Adrenal gland (tissue), 5 donors: ENCODE measurements at regions not wholly inside any gene's neighbourhood (a gene's known extent, or its start where the extent isn't known, plus 50 kb on each side); places are given as distances from the start of the nearest gene placed in this dataset.

Experiments
- POLR2A ChIP-seq, 2 donors: fragments of 450-650 bp; IDR thresholded peaks; one replicate each; pipeline ENCODE4 v1.6.1; 2017; ENCODE audit warnings: antibody characterized with exemption in 2 of 2, mild to moderate bottlenecking in 2 of 2, moderate library complexity in 1 of 2
- TF ChIP-seq, protein P1 (sequence below), 6 experiments: fragments of 450-650 bp in 4 of 6; fragments of 200-600 bp in 2 of 6; sonication (generic) in 1 of 6; IDR thresholded peaks; 1 replicate in 5 of 6; 2 replicates in 1 of 6; pipeline versions ENCODE4 v1.5.1 to v1.8.0; 2016 to 2021; ENCODE audit warnings: antibody characterized with exemption in 6 of 6, mild to moderate bottlenecking in 2 of 6, moderate library complexity in 1 of 6
- donor health status: DM: no; HTN: no; CAD: no.

DNA sequence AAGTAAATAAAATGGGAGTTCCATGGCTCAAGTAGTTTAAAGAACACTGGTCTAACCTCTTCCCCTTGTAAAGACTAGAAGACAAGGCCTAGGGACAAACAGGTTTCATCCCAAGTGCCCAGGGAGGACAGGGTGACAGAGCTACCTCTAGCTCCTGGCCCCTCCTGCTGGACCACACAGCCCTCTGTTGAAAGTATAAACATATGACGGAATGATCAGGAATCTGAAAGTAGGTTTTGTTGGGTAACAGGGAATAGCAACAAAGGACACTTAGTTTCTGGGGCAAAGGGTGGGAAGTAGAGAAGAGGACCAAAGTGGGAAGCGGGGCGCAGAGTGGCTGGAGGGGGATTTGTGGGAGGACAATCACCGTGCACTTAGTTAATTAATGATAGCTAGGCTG, 67.0 kb upstream of the DAB2IP start:
- TF ChIP-seq, protein P1, sequence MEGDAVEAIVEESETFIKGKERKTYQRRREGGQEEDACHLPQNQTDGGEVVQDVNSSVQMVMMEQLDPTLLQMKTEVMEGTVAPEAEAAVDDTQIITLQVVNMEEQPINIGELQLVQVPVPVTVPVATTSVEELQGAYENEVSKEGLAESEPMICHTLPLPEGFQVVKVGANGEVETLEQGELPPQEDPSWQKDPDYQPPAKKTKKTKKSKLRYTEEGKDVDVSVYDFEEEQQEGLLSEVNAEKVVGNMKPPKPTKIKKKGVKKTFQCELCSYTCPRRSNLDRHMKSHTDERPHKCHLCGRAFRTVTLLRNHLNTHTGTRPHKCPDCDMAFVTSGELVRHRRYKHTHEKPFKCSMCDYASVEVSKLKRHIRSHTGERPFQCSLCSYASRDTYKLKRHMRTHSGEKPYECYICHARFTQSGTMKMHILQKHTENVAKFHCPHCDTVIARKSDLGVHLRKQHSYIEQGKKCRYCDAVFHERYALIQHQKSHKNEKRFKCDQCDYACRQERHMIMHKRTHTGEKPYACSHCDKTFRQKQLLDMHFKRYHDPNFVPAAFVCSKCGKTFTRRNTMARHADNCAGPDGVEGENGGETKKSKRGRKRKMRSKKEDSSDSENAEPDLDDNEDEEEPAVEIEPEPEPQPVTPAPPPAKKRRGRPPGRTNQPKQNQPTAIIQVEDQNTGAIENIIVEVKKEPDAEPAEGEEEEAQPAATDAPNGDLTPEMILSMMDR (IDR thresholded peaks at IDR 0.05): no peak
- no peak for TF ChIP-seq POLR2A (IDR thresholded peaks at IDR 0.05)
